ENCODE measurements at regions not wholly inside any gene's neighbourhood (a gene's known extent, or its start where the extent isn't known, plus 50 kb on each side); places are given as distances from the start of the nearest gene placed in this dataset.
"Not testable (repeated sequence)": the region's sequence is repeated elsewhere in the genome, so short reads cannot be mapped to it uniquely, and the experiment has no call there.

- ChIA-PET CTCF (interaction anchor here (0.5 to 6.0 kb wide), 29 partner anchors 8 to 232 kb away, joined by 3 to 56 read pairs (median 4); no protein-coding TSS in a partner anchor), POLR2A (no interaction called here)
- DNase-seq (peak; percentile 83), ATAC-seq (peak; percentile 88)
- intact Hi-C loops (cut with DNase I, micrococcal nuclease), result loop anchor here (1.0 to 5.0 kb wide), 6 partner anchors 89 to 340 kb away; no protein-coding TSS in a partner anchor
- peaks cover 44% of the 10 kb centered on the region for H3K4me1 Mint-ChIP-seq
- H3K27me3 Mint-ChIP-seq, result no peaks in the 10 kb centered on the region
- H3K27ac Mint-ChIP-seq, result no peak overlapping the region
- no peaks in the 10 kb centered on the region for H3K36me3 Mint-ChIP-seq (ENCODE audit: low read depth)
- no peaks in the 10 kb centered on the region for H3K9me3 Mint-ChIP-seq (ENCODE audit: low read depth)
- H3K4me3 Mint-ChIP-seq, result no peak overlapping the region
Observed at GRCh38 chr22:22787786-22788459, 99.7 kb upstream of the IGLL5 start.

DNA sequence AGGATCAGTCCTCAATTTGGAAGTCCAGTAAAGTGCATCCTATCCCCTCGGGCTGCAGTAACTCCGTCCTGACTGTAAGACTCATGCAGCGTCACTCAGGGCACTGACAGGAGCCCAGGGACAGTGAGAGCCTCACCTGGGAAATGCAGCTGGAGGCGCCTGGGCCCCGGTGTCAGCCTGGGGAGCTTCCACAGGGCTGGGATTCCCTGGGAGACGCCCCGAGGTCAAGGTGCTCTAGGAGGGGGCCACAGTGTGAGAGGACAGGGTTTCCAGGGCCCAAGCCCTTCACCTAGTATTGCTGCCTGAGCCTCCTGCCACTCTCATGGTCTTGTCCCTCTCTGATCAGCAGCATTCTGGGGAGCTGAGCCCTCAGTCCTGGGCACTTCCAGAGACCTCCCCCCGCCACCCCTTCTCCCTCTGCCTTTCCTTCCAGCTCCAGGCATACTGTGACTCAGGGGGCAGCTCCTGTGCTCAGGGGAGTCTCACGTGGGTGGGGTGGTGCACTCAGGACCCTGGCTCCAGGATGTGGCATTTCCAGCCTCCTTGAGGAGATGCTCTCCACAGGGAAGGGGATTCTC is 99.1 kb upstream of the IGLL5 start:
- Mint-ChIP-seq H3K9me3 (ENCODE audit: low read depth) (no peaks in the 10 kb centered on the region), H3K4me1 (peaks cover 45% of the 10 kb centered on the region), H3K4me3 (no peak overlapping the region), H3K27ac (no peak overlapping the region), H3K27me3 (no peaks in the 10 kb centered on the region), H3K36me3 (ENCODE audit: low read depth) (no peaks in the 10 kb centered on the region)
- DNase-seq (no peak), ATAC-seq (peak; percentile 29)
- intact Hi-C loops (cut with DNase I, micrococcal nuclease), result loop anchor here (1.0 to 5.0 kb wide), 6 partner anchors 89 to 340 kb away; no protein-coding TSS in a partner anchor
- CTCF ChIA-PET, result interaction anchor here (0.6 to 6.0 kb wide), 30 partner anchors 9 to 232 kb away, joined by 3 to 56 read pairs (median 4); no protein-coding TSS in a partner anchor
- POLR2A ChIA-PET, result no interaction called here

- intact Hi-C loops (cut with DNase I, micrococcal nuclease), result loop anchor here (5.0 kb wide), 2 partner anchors 93 to 153 kb away; no protein-coding TSS in a partner anchor
- ChIA-PET POLR2A (no interaction called here), CTCF (interaction anchor here (0.6 to 6.0 kb wide), 18 partner anchors 10 to 223 kb away, joined by 3 to 56 read pairs (median 8); no protein-coding TSS in a partner anchor)
- no peak overlapping the region for H3K27ac Mint-ChIP-seq
- no peaks in the 10 kb centered on the region for H3K27me3 Mint-ChIP-seq
- ATAC-seq, result no peak
- no peaks in the 10 kb centered on the region for H3K36me3 Mint-ChIP-seq (ENCODE audit: low read depth)
- no peaks in the 10 kb centered on the region for H3K9me3 Mint-ChIP-seq (ENCODE audit: low read depth)
- H3K4me1 Mint-ChIP-seq, result peaks cover 45% of the 10 kb centered on the region
- H3K4me3 Mint-ChIP-seq, result no peak overlapping the region
- DNase-seq, result no peak
Observed at GRCh38 chr22:22789233-22789921, 98.2 kb upstream of the IGLL5 start.

GRCh38 chr22:22789922-22790845 is 97.4 kb upstream of the IGLL5 start:
- Mint-ChIP-seq H3K27me3 (no peaks in the 10 kb centered on the region), H3K4me3 (no peak overlapping the region), H3K36me3 (ENCODE audit: low read depth) (no peaks in the 10 kb centered on the region), H3K27ac (no peak overlapping the region), H3K4me1 (peaks cover 45% of the 10 kb centered on the region), H3K9me3 (ENCODE audit: low read depth) (no peaks in the 10 kb centered on the region)
- intact Hi-C loops (cut with DNase I, micrococcal nuclease), result loop anchor here (5.0 kb wide), 2 partner anchors 92 to 152 kb away; no protein-coding TSS in a partner anchor
- ChIA-PET CTCF (interaction anchor here (0.7 to 6.0 kb wide), 12 partner anchors 9 to 203 kb away, joined by 3 to 56 read pairs (median 8); no protein-coding TSS in a partner anchor), POLR2A (no interaction called here)
- no peak for DNase-seq
- no peak for ATAC-seq

- no peak for DNase-seq
- intact Hi-C loops (cut with DNase I, micrococcal nuclease), result no loop called here
- no peak for ATAC-seq
- H3K27me3 Mint-ChIP-seq, result no peaks in the 10 kb centered on the region
- ChIA-PET CTCF (interaction anchor here (0.7 to 6.0 kb wide), 5 partner anchors 7 to 164 kb away, joined by 6 to 56 read pairs (median 10); no protein-coding TSS in a partner anchor), POLR2A (no interaction called here)
- H3K9me3 Mint-ChIP-seq (ENCODE audit: low read depth), result no peaks in the 10 kb centered on the region
- peaks cover 45% of the 10 kb centered on the region for H3K4me1 Mint-ChIP-seq
- H3K27ac Mint-ChIP-seq, result no peak overlapping the region
- no peaks in the 10 kb centered on the region for H3K36me3 Mint-ChIP-seq (ENCODE audit: low read depth)
- H3K4me3 Mint-ChIP-seq, result no peak overlapping the region
Observed at GRCh38 chr22:22791438-22792181, 96.0 kb upstream of the IGLL5 start.

DNA sequence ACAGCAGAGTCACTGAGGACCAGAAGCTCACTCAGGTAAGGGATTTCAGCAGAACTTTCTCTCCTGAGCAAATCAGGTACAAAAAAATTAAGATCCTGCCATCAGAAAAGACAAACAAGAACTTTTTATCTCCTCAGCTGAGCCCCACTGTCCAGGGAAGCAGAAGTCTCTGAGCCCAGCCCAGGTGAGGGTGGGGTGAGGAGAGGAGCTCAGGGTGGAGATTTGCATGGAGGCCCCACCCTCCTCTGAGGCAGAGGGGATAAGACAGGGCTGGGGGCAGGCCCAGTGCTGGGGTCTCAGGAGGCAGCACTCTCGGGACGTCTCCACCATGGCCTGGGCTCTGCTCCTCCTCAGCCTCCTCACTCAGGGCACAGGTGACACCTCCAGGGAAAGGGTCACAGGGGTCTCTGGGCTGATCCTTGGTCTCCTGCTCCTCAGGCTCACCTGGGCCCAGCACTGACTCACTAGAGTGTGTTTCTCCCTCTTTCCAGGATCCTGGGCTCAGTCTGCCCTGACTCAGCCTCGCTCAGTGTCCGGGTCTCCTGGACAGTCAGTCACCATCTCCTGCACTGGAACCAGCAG is 95.3 kb upstream of the IGLL5 start:
- H3K27ac Mint-ChIP-seq; H3K36me3 Mint-ChIP-seq (ENCODE audit: low read depth); H3K9me3 Mint-ChIP-seq (ENCODE audit: low read depth); intact Hi-C loops (cut with DNase I, micrococcal nuclease); ATAC-seq; DNase-seq; POLR2A ChIA-PET; H3K4me3 Mint-ChIP-seq; H3K27me3 Mint-ChIP-seq: not testable (repeated sequence)
- peaks cover 45% of the 10 kb centered on the region for H3K4me1 Mint-ChIP-seq
- CTCF ChIA-PET, result interaction anchor here (0.6 to 5.1 kb wide), 3 partner anchors 66 to 164 kb away, joined by 3 to 38 read pairs (median 6); no protein-coding TSS in a partner anchor

- CTCF ChIA-PET; H3K36me3 Mint-ChIP-seq (ENCODE audit: low read depth); intact Hi-C loops (cut with DNase I, micrococcal nuclease); H3K27me3 Mint-ChIP-seq; DNase-seq; ATAC-seq; H3K27ac Mint-ChIP-seq; H3K4me3 Mint-ChIP-seq; H3K9me3 Mint-ChIP-seq (ENCODE audit: low read depth); POLR2A ChIA-PET: not testable (repeated sequence)
- peaks cover 28% of the 10 kb centered on the region for H3K4me1 Mint-ChIP-seq
Observed at GRCh38 chr22:22795639-22796038, 92.0 kb upstream of the IGLL5 start.

DNA sequence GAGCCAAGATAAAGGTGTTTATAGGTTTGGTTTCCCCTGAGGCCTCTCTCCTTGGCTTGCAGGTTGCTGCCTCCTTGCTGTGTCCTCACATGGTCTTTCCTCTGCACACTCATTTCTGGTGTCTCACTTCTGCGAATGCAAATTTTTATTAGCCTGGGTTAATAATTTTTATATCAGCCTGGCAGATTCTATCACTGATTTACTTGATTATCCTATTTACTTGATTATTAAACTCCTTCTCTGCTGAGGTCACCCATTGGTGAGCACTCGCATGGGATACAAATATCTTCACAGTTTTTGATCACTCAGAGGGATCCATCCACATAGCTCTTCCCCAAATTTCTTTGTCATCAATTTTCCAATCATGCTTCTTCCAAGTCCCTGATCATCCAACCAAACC is 90.9 kb upstream of the IGLL5 start:
- peaks cover 17% of the 10 kb centered on the region for H3K4me1 Mint-ChIP-seq
- ATAC-seq, result no peak
- intact Hi-C loops (cut with DNase I, micrococcal nuclease), result no loop called here
- no peaks in the 10 kb centered on the region for H3K27me3 Mint-ChIP-seq
- ChIA-PET CTCF (no interaction called here), POLR2A (no interaction called here)
- no peak overlapping the region for H3K4me3 Mint-ChIP-seq
- no peaks in the 10 kb centered on the region for H3K36me3 Mint-ChIP-seq (ENCODE audit: low read depth)
- H3K27ac Mint-ChIP-seq, result no peak overlapping the region
- DNase-seq, result no peak
- H3K9me3 Mint-ChIP-seq (ENCODE audit: low read depth), result no peaks in the 10 kb centered on the region

- CTCF ChIA-PET, result interaction anchor here (0.6 to 1.9 kb wide), 6 partner anchors 8 to 86 kb away, joined by 3 to 10 read pairs (median 4); no protein-coding TSS in a partner anchor
Observed at GRCh38 chr22:22798232-22798616, 89.4 kb upstream of the IGLL5 start.

DNA sequence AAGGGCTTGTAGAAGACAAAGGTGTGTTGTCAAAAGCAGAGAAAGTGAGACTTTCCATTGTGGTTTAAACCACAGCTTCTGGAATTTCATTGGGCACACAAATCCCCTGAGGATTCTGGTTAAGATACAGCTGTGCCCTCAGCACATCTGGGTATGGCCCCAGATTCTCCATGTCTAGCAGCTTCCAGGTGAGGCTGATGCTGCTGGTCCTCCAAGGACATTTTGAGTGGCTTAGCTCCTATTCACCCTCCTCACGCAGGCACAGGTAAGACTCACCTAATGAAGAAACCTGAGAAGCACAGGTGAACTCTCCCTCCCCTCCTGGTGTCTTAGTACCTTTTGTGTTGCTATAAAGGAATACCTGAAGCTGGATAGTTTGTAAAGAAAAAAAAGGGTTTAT is 88.9 kb upstream of the IGLL5 start:
- intact Hi-C loops (cut with DNase I, micrococcal nuclease), result no loop called here
- ChIA-PET POLR2A (interaction anchor here (0.6 kb wide), 1 partner anchor 979 kb away, joined by 3 read pairs; no protein-coding TSS in a partner anchor), CTCF (interaction anchor here (0.6 to 1.9 kb wide), 9 partner anchors 9 to 226 kb away, joined by 3 to 10 read pairs (median 4); no protein-coding TSS in a partner anchor)

More at GRCh38 chr22:22798232-22798616, 89.4 kb upstream of the IGLL5 start:
- ATAC-seq (no peak), DNase-seq (no peak)
- POLR2A ChIA-PET, result interaction anchor here (0.6 kb wide), 1 partner anchor 980 kb away, joined by 3 read pairs; no protein-coding TSS in a partner anchor
- H3K36me3 Mint-ChIP-seq (ENCODE audit: low read depth), result no peaks in the 10 kb centered on the region
- no peaks in the 10 kb centered on the region for H3K27me3 Mint-ChIP-seq
- no peak overlapping the region for H3K4me3 Mint-ChIP-seq
- intact Hi-C loops (cut with DNase I, micrococcal nuclease), result no loop called here
- H3K27ac Mint-ChIP-seq, result no peak overlapping the region
- peaks cover 22% of the 10 kb centered on the region for H3K4me1 Mint-ChIP-seq
- no peaks in the 10 kb centered on the region for H3K9me3 Mint-ChIP-seq (ENCODE audit: low read depth)

More for the DNA sequence above, 88.9 kb upstream of the IGLL5 start:
- Mint-ChIP-seq H3K27me3 (no peaks in the 10 kb centered on the region), H3K4me1 (peaks cover 24% of the 10 kb centered on the region), H3K4me3 (no peak overlapping the region), H3K27ac (no peak overlapping the region), H3K36me3 (ENCODE audit: low read depth) (no peaks in the 10 kb centered on the region), H3K9me3 (ENCODE audit: low read depth) (no peaks in the 10 kb centered on the region)
- DNase-seq (no peak), ATAC-seq (no peak)

Data from activated CD4-positive, alpha-beta T cell treated with anti-CD3 and anti-CD28 coated beads for 36 hours (primary cell).